Ovary (tissue), 3 donors: ENCODE measurements at regions not wholly inside any gene's neighbourhood (a gene's known extent, or its start where the extent isn't known, plus 50 kb on each side); places are given as distances from the start of the nearest gene placed in this dataset.

Experiments used
- EP300 ChIP-seq: sonication (generic); formaldehyde crosslinking; IDR thresholded peaks from one replicate; pipeline ENCODE4 v1.6.1; 2017; ENCODE audit warnings: antibody characterized with exemption
- POLR2A ChIP-seq: fragments of 450-650 bp; IDR thresholded peaks from one replicate; pipeline ENCODE4 v1.6.1; 2017; ENCODE audit warnings: antibody characterized with exemption, mild to moderate bottlenecking, moderate library complexity
- TF ChIP-seq, protein P1 (sequence below), 3 donors: fragments of 450-650 bp in 2 of 3; fragments of 200-600 bp in 1 of 3; IDR thresholded peaks; one replicate each; pipeline versions ENCODE4 v1.5.1 to v1.8.0; 2016 to 2022; ENCODE audit warnings: antibody characterized with exemption in 3 of 3, mild to moderate bottlenecking in 1 of 3
- donor health status: DM: no; HTN: no; CAD: no.

DNA sequence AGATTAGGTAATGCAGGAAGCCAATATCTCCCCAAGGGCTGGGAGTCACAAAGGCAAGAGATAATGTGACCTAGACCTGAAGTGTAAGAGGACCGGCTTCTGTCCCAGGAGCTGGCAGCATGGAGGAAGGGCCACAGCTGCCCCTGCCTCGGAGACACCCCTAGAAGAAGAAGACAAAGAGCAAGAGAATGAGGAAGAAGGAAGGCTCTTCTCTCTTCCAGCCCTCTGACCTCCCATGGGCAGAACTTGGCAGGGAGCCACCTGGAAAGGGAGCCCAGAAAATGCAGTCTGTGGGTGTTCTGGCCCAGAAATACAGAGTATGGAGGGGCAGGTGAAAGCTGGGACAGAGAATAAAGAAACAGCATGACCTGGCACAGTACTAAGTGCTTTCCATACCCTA, 151.0 kb downstream of the C5orf15 start:
- TF ChIP-seq, protein P1, sequence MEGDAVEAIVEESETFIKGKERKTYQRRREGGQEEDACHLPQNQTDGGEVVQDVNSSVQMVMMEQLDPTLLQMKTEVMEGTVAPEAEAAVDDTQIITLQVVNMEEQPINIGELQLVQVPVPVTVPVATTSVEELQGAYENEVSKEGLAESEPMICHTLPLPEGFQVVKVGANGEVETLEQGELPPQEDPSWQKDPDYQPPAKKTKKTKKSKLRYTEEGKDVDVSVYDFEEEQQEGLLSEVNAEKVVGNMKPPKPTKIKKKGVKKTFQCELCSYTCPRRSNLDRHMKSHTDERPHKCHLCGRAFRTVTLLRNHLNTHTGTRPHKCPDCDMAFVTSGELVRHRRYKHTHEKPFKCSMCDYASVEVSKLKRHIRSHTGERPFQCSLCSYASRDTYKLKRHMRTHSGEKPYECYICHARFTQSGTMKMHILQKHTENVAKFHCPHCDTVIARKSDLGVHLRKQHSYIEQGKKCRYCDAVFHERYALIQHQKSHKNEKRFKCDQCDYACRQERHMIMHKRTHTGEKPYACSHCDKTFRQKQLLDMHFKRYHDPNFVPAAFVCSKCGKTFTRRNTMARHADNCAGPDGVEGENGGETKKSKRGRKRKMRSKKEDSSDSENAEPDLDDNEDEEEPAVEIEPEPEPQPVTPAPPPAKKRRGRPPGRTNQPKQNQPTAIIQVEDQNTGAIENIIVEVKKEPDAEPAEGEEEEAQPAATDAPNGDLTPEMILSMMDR (IDR thresholded peaks at IDR 0.05) = no peak
- TF ChIP-seq POLR2A (no peak), EP300 (no peak)
